Neural progenitor cell (in vitro differentiated cells): ENCODE measurements at regions not wholly inside any gene's neighbourhood (a gene's known extent, or its start where the extent isn't known, plus 50 kb on each side); places are given as distances from the start of the nearest gene placed in this dataset.

ENCODE experiments used
- DNase-seq: peaks from one replicate; pipeline ENCODE4 v3.0.0-alpha.2; 2016; ENCODE audit warnings: low spot score
- H2AFZ ChIP-seq: fragments of 200-600 bp; sonication (generic); replicated peaks from 2 replicates; pipeline ENCODE4 v1.6.1; 2016; ENCODE audit warnings: antibody characterized with exemption
- H3F3A ChIP-seq: fragments of 200-600 bp; sonication (generic); 2 replicates; pipeline ENCODE4 v1.6.1; 2016; ENCODE audit warnings: antibody characterized with exemption, low read depth
- H3K27ac ChIP-seq: fragments of 200-600 bp; sonication (generic); 2 replicates; pipeline ENCODE4 v1.5.1; 2016; ENCODE audit warnings: mild to moderate bottlenecking
- H3K27me3 ChIP-seq: fragments of 200-600 bp; sonication (generic); 2 replicates; pipeline ENCODE4 v1.6.1; 2016; ENCODE audit warnings: mild to moderate bottlenecking, moderate library complexity
- H3K36me3 ChIP-seq: fragments of 200-600 bp; sonication (generic); 2 replicates; pipeline ENCODE4 v1.5.1; 2016
- H3K4me1 ChIP-seq: fragments of 200-600 bp; sonication (generic); 2 replicates; pipeline ENCODE4 v1.6.1; 2016; ENCODE audit warnings: mixed run types
- H3K4me2 ChIP-seq: fragments of 200-600 bp; sonication (generic); 2 replicates; pipeline ENCODE4 v1.6.1; 2016
- H3K4me3 ChIP-seq: fragments of 200-600 bp; sonication (generic); 2 replicates; pipeline ENCODE4 v1.5.1; 2016
- H3K79me2 ChIP-seq: fragments of 200-600 bp; sonication (generic); 2 replicates; pipeline ENCODE4 v1.6.1; 2016; ENCODE audit warnings: low read depth
- H3K9ac ChIP-seq: fragments of 200-600 bp; sonication (generic); 2 replicates; pipeline ENCODE4 v1.6.1; 2016
- H3K9me3 ChIP-seq: fragments of 200-600 bp; sonication (generic); 2 replicates; pipeline ENCODE4 v1.5.1; 2016; ENCODE audit warnings: low read depth
- H4K20me1 ChIP-seq: fragments of 200-600 bp; sonication (generic); 2 replicates; pipeline ENCODE4 v1.6.1; 2016; ENCODE audit warnings: low read depth
- H3K27ac Mint-ChIP-seq: 3 replicates; pipeline ENCODE4 v1.8.0; 2021; ENCODE audit warnings: mixed read lengths
- H3K27me3 Mint-ChIP-seq: 2 replicates; pipeline ENCODE4 v1.8.0; 2022; ENCODE audit warnings: low read depth, mild to moderate bottlenecking, inconsistent platforms, moderate library complexity, mixed read lengths; ENCODE audit not compliant: insufficient read depth
- H3K36me3 Mint-ChIP-seq: 3 replicates; pipeline ENCODE4 v1.8.0; 2021; ENCODE audit warnings: mixed read lengths
- H3K4me1 Mint-ChIP-seq: 3 replicates; pipeline ENCODE4 v1.8.0; 2021; ENCODE audit warnings: mixed read lengths
- H3K4me3 Mint-ChIP-seq: 3 replicates; pipeline ENCODE4 v1.8.0; 2021; ENCODE audit warnings: mild to moderate bottlenecking, moderate library complexity, mixed read lengths
- H3K9me3 Mint-ChIP-seq: 3 replicates; pipeline ENCODE4 v1.8.0; 2020; ENCODE audit warnings: mixed read lengths
- CTCF ChIP-seq: fragments of 200-600 bp; sonication (generic); IDR thresholded peaks from 2 replicates; pipeline ENCODE4 v1.5.1; 2017; ENCODE audit warnings: antibody characterized with exemption, mild to moderate bottlenecking
- EZH2 ChIP-seq: fragments of 200-600 bp; sonication (generic); IDR thresholded peaks from 2 replicates; pipeline ENCODE4 v1.6.1; 2017; ENCODE audit warnings: antibody characterized with exemption, mild to moderate bottlenecking, moderate library complexity
- EZH2phosphoT487 ChIP-seq: fragments of 200-600 bp; sonication (generic); IDR thresholded peaks from 2 replicates; pipeline ENCODE4 v1.6.1; 2017; ENCODE audit warnings: antibody characterized with exemption

DNA sequence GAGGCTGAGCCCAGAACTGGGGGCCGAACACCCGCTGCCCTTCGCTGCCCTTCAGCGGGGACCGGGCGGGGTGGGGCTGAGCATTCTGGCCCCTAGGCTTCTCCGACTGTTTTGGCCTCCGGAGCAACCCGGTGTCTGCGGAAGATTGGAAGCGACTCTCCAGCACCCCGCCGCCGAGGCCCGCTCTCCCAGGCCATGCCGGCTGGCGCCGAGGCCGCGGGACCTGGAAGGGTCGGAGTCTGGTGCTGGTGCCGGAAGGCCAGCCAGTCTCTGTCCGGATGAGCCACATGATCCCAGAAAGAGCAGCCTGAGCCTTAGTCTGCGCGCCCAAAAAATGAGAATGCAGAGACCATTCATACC lies 272.0 kb downstream of the FOXD2 start:
- Mint-ChIP-seq H3K27ac (no peak overlapping the region), H3K27me3 (peaks cover 73% of the 10 kb centered on the region), H3K4me3 (peak overlapping the region; percentile 48), H3K4me1 (peaks cover 22% of the 10 kb centered on the region), H3K9me3 (peaks cover 4% of the 10 kb centered on the region), H3K36me3 (no peaks in the 10 kb centered on the region)
- peak; percentile 6 for TF ChIP-seq EZH2phosphoT487
- TF ChIP-seq EZH2, result no peak
- TF ChIP-seq CTCF, result peak; percentile 1
- peak overlapping the region; percentile 53 for H3K4me3 ChIP-seq
- peaks cover 100% of the 10 kb centered on the region for H3K27me3 ChIP-seq
- H2AFZ ChIP-seq, result peak overlapping the region; percentile 23
- H3K9me3 ChIP-seq, result no peaks in the 10 kb centered on the region
- peak overlapping the region; percentile 91 for H3K4me2 ChIP-seq
- no peak overlapping the region for H3K27ac ChIP-seq
- DNase-seq, result peak; percentile 71
- no peaks in the 10 kb centered on the region for H3K36me3 ChIP-seq
- H4K20me1 ChIP-seq, result peaks cover 7% of the 10 kb centered on the region
- no peak overlapping the region for H3K9ac ChIP-seq
- H3F3A ChIP-seq, result peaks cover 32% of the 10 kb centered on the region
- no peaks in the 10 kb centered on the region for H3K79me2 ChIP-seq
- H3K4me1 ChIP-seq, result peaks cover 15% of the 10 kb centered on the region

DNA sequence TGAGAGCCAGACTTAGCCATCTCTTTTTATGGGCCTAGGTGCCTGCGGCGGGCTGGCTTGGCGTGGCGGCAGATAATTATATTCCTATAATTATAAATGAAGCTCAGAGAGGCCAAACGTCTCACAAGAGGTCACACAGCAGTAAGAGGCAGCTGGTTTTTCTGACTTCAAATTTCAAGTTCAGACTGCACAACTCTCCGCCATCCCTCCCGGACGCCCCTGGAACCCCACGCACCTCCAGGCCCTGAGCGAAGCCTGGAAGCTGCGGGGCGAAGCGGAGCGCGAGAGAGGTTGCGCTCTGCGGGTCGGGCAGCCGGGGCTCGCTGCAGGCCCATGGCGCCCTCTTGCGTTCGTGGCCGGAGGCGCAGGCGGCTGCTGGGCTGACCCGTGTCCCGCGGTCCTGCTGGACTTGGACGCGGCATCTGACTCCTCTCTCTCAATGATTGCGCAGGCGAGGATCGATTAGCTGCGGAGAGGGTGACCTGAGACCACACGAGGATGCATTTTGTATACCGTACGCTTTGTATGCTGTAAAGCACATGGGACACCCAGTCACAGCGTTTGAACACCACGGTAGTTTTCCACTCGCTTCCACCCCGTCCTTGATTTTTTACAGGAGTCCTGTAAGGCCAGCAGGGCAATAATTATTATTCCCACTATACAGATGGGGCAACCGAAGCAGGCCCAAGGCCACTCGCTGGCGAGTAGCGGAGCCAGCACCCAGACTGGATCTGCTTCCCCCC lies 272.7 kb downstream of the FOXD2 start:
- Mint-ChIP-seq H3K4me1 (peaks cover 22% of the 10 kb centered on the region), H3K27me3 (peaks cover 75% of the 10 kb centered on the region), H3K4me3 (peak overlapping the region; percentile 48), H3K36me3 (no peaks in the 10 kb centered on the region), H3K27ac (no peak overlapping the region), H3K9me3 (peaks cover 4% of the 10 kb centered on the region)
- Histone ChIP-seq H3K79me2 (no peaks in the 10 kb centered on the region), H2AFZ (peak overlapping the region; percentile 23), H3K9me3 (no peaks in the 10 kb centered on the region), H3K27me3 (peaks cover 100% of the 10 kb centered on the region), H3K36me3 (no peaks in the 10 kb centered on the region), H3K4me3 (peak overlapping the region; percentile 53), H3K27ac (no peak overlapping the region), H3K9ac (no peak overlapping the region), H3K4me2 (peak overlapping the region; percentile 91), H3K4me1 (peaks cover 15% of the 10 kb centered on the region), H3F3A (peaks cover 32% of the 10 kb centered on the region), H4K20me1 (peaks cover 7% of the 10 kb centered on the region)
- TF ChIP-seq EZH2 (peak; percentile 61), CTCF (peak; percentile 95), EZH2phosphoT487 (peak; percentile 22)
- peak; percentile 84 for DNase-seq
